IPS-18c (cell line): ENCODE measurements at regions not wholly inside any gene's neighbourhood (a gene's known extent, or its start where the extent isn't known, plus 50 kb on each side); places are given as distances from the start of the nearest gene placed in this dataset.

ENCODE experiments used
- H3K4me3 ChIP-seq: 2 replicates; pipeline ENCODE4 v1.7.0; 2013; ENCODE audit warnings: low read depth, mild to moderate bottlenecking, low read length, moderate library complexity; ENCODE audit not compliant: insufficient read depth
- H3K9me3 ChIP-seq: one replicate; pipeline ENCODE4 v1.6.1; 2013; ENCODE audit warnings: mild to moderate bottlenecking, low read length, moderate library complexity; ENCODE audit not compliant: control insufficient read depth, insufficient read depth

DNA sequence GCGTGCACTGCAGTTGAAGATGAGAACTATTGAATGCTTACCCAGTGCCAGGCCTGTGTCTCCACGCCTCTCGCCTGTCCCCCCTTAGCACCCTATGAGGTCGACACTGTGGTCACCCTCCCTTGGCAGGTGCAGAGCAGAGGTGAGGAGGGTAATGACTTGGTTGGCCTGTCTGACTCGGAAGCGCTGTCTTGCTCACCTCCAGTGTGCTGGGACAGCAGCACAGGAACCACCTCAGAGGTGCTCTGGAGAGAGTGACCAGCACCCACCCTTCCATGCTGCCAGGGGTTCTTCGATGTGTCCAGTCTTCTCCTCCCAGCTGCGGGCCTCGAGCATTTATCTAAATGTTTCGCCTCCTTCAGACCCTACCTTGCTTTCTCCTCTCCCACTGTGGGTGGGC, 178.3 kb upstream of the IRX2 start:
- Histone ChIP-seq H3K4me3 (no peak overlapping the region), H3K9me3 (no peaks in the 10 kb centered on the region)

DNA sequence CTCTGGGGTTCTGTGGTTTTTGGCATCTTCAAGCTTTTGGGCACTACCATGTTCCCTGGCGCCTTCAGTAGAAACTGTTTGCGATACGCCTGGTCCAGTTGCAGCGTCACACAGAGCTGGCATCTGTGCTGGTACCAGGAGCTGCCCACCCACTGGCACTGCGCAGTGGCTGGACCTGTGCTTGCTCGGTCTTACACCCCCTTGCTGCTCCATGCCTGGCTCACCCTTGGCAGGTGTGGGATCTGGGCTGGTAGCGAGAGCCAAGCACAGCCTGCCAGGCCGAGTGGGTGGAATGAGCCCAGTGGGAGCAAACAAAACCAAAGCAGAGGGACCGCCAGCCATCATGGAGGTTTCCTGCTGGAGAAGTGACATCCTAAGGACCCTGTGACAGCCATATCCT, 170.2 kb upstream of the IRX2 start:
- Histone ChIP-seq H3K4me3 (no peak overlapping the region), H3K9me3 (peaks cover 11% of the 10 kb centered on the region)

DNA sequence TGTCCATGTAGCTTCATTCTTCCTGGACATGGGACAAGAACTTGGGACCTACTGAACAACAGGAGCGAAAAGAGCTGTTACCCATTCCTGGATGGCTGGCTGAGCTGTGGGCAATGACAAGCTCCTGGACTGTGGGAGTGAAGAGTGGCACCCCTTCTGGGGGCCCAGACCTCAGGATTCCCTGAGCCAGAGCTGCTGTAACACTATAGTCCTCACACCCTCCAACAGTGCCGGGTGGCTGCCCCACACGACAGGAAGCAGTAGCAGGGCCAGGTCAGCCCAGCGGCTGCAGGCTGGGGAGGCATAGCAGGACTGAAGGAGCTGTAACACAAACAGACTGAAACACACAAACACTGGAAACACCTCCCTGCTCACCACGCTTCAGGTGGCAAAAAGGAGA, 169.7 kb upstream of the IRX2 start:
- H3K9me3 ChIP-seq, result peaks cover 11% of the 10 kb centered on the region
- no peak overlapping the region for H3K4me3 ChIP-seq

DNA sequence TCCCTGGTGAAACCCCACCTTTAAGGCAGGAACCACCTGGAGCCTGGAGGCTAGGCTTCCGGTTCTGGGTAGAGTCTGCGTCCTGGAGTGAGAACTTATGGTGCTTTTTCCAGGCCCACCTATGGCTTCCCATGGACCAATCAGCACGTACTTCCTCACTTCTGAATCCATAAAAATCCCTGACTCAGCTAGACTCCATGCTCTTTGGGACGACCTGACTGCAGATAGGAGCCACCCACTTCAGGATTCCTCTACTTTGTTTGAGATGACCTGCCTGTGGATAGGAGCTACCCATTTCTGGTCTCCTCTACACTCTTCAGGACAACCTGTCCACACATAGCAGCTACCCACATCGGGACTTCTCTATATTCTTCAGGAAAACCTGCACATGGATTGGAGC, 168.8 kb upstream of the IRX2 start:
- H3K9me3 ChIP-seq, result peaks cover 11% of the 10 kb centered on the region
- H3K4me3 ChIP-seq, result no peak overlapping the region

DNA sequence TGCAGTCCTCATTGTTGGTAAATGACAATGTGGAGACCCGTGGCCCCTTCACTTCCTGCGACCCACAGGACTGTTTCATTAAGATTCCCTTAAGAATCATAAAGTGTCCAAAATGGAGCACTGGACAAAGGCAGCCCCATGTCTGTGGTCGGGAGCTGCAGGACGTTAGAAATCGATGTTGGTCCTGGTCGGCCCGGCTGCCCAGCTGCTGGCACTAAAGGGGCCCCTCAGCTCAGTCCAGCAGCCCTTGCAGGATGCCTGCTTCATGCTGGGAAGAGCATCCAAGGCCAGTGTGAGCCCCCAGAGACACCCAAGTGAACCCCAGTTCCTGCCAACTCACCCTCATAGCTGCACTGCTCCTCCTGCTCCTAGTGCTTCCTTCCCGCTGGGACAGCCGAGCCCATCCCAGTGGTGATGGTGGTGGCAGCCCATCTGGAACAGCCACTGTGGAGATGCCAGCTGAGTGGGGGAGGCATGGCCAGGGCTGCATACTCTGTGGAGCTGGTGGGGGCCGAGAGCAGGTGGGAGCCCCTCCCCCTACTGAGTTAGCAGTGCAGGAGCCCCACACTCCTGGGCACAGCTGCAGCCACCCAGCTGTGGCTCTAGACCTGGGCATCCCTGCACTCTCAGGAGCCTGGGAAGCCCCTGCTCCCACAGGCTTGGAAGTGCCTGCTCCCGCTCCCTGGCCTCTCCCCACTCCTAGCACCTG, 168.0 kb upstream of the IRX2 start:
- Histone ChIP-seq H3K9me3 (peaks cover 11% of the 10 kb centered on the region), H3K4me3 (no peak overlapping the region)

DNA sequence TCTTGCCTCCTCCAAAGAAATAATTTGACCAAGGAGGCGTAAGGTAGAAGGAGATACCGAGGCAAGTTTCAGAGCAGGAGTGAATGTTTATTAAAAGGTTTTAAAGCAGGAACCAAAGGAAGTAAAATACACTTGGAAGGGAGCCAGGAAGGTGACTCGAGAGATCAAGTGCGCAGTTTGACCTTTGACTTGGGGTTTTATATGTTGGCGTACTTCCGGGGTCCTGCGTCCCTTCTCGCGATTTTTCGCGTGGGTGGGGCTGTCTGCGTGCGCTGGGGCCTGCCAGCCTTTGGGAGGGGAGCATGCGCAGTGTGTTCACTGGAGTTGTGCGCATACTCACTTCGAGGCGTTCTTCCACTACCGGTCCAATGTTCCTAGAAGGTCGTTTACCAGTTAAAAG, 166.0 kb upstream of the IRX2 start:
- no peak overlapping the region for H3K4me3 ChIP-seq
- peaks cover 9% of the 10 kb centered on the region for H3K9me3 ChIP-seq

DNA sequence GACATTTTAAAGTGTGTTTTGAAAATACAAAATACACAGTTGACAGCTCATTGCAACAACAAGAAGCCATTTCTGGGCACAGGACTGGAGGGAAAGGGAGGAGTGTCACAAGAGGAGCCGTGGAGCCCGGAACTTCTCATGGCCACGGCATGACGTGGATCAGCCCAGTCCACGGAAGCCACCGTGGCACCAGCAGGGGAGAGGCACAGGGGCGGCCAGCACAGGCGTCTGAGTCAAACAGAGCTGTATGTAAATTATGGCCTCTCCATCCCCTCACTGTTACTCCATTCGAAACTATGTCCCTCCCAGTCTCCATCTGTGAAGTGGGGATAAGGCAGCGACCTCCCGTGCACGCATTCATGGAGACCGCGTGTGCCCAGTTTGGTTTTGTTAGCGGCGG, 165.6 kb upstream of the IRX2 start:
- Histone ChIP-seq H3K9me3 (peaks cover 9% of the 10 kb centered on the region), H3K4me3 (no peak overlapping the region)

DNA sequence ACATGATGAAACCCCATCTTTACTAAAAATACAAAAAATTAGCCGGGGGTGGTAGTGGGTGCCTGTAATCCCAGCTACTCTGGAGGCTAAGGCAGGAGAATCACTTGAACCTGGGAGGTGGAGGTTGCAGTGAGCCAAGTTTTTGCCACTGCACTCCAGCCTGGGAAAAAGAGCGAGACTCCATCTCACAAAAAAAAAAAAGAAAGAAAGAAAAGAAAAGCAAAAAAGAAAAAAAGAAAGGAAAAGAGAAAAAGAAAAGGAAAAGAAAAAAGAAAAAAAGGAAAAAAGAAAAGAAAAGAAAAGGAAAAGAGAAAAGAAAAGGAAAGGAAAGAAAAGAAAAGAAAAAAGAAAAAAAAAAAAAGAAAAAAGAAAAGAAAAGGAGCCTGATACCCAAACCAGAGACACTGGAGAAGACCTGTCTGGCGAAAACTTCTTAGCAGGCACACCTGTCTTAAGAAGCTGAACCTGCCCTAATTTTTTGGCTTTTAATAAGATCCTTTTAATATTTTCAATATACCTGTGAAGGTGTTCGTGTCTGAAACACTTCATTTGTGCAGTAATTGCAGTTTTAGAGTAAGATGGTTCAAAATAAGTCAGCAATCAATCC, 164.7 kb upstream of the IRX2 start:
- H3K4me3 ChIP-seq, result no peak overlapping the region
- H3K9me3 ChIP-seq, result peaks cover 8% of the 10 kb centered on the region

DNA sequence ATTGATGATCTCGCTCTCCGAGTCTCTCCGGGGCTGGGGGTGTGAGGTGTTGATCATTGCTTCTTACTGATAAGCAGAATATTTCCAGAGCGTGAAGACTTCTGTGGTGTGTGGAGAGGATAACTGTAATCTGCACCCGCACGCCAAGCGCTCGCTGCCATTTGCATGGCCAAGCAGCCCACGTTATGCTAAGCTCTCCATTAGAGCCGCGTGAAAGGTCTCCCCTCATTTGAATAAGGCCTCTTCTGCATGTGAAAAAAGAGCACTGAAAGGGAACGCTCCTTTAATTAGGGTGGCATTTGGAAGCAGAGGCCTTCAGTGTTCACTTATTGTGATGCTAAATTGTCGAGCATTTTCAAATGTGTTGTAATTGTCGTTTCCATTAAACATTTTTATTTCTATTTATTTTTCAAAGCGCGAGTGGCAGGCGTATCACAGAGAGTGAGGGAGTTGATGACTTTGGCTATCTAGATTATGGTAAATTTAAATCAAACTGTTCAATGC, 163.6 kb upstream of the IRX2 start:
- Histone ChIP-seq H3K4me3 (peak overlapping the region; percentile 31; the same call in 1 of the 2 replicates), H3K9me3 (peaks cover 3% of the 10 kb centered on the region)

DNA sequence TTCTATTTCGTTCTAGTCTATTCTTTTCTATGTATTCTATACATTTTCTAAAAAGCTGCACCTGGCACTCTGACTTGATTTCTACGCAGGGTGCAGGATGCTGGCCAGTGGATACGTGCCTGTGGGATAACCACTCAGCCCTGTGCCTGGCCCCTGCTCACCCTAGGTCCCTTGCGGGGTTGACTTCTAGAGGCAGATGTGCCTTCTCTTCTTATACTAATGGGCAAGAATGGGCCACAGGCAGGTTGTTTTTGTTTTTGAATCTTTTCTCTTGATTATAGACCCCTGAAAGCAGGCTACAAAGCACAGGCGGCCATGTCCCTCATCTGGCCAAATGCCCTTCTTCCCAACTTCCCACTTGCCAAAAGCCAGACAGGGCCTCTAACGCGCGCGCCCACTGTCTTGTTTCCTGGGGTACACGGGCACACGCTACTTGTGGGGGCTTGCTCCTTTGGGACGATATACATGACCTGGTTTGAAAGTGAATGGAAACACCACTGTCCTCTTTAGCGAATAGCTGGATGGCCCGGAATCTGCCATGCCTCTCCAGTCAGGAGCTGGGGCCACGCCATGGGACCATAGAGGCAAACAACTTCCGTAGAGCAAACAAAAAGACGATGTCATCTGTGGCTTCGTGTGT, 162.7 kb upstream of the IRX2 start:
- Histone ChIP-seq H3K4me3 (no peak overlapping the region), H3K9me3 (peaks cover 3% of the 10 kb centered on the region)

DNA sequence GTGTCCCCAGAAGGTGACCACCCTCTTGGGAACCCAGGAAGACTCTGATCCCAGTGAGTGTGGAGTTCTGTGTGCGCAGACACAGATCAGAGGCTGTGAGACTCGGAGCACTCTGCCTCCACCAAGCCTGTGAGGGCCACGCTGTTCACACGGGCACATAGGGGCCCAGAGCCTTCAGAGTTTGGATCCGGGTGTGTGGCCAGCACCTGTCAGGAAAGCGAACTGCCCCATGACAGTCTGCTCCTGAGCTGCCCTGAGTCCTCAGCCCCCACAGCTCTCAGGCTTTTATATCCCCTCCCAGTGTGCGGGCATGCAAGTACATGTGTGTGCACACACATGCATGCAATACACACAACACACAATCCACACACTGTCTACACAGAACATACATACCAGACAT, 161.8 kb upstream of the IRX2 start:
- Histone ChIP-seq H3K9me3 (peaks cover 3% of the 10 kb centered on the region), H3K4me3 (no peak overlapping the region)

DNA sequence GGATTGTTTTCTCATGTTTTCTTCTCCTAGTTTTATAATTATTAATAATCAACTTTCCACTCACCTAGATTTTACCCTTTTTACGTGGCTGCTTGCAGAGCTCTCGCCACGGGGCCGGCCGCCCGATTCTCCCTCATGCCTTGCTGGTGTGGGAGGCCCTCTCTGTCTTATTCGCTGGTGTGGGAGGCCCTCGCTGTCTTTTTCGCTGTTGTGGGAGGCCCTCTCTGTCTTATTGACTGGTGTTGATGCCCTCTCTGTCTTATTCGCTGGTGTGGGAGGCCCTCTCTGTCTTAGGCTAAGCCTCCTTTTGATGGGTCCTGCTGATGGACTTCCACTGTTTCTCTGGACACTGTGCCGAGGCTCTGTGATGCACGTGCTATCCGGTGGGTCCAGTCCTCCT, 161.3 kb upstream of the IRX2 start:
- Histone ChIP-seq H3K9me3 (peaks cover 3% of the 10 kb centered on the region), H3K4me3 (no peak overlapping the region)

DNA sequence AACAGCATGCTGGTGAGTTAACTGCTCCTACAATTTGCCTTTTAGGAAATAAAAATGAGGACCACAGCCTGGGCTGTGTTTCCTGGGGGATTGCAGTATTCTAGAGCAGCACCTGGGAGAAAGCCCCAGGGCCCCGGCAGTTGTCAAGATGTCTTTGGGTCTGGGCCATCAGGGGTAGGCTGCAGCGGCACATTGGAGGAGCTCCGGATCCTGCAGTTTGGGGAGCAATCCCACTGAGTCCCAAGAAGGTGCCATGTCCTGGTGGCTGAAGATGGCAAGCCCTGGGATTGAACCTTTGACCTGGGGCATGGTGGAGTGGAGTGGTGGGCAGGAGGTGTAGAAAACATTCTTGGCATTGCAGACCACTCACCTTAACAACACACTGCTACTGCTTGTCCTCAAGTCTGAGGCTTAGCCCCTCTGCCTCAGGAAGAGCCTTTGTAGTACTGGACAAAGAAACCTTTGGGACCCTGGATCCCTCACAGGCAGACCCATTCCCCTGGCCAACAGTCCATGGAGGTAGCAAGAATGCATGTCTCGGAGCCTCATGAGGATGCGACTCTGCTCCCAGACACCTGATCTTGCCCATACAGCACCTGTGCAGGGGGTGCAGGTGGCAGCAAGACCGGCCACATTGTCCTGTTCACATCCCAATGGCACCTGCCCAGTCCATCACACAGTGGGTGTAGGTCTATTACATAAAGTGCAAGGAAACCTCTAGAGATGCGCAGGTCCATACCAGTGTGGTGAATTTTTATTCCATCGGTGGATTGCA, 159.1 kb upstream of the IRX2 start:
- Histone ChIP-seq H3K4me3 (no peak overlapping the region), H3K9me3 (peaks cover 3% of the 10 kb centered on the region)

DNA sequence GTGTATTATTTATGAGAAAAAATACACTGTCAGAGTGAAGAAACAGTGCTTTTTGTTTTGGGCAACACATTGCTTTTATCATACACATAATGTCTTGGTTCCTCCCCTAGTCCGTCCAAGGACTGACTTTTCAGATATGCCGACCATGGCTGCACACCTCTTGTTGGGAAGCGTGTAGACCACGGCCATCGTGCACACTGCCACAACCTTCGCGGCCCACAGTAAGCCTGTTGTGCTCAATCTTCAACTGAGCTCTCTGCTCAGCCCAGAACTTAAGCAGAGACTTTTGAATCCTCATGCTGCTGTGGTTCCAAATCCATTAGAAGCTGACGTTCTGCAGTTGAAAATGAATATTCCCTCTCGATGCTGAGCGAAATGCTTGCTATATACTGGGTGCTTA, 157.6 kb upstream of the IRX2 start:
- H3K9me3 ChIP-seq, result peaks cover 3% of the 10 kb centered on the region
- no peak overlapping the region for H3K4me3 ChIP-seq

DNA sequence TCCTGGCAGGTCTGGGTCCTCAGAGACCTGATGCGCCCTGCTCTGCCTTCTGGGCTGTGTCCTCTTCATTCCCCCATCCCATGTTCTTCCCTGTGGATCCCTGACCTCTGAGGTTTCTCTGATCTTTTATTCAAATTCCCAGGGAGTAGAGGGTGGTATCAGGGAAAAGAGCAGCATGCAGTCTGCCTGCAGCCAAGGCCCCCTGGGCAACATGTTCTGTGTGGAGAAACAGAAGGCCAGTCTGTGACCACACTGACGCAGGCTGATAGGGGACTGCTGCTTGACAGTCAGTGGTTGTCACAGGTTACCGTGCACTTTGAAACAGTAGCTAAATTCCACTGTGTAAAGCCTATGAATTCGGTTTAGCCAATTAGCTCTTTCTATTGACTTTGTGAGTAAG, 156.6 kb upstream of the IRX2 start:
- Histone ChIP-seq H3K4me3 (no peak overlapping the region), H3K9me3 (peaks cover 3% of the 10 kb centered on the region)

DNA sequence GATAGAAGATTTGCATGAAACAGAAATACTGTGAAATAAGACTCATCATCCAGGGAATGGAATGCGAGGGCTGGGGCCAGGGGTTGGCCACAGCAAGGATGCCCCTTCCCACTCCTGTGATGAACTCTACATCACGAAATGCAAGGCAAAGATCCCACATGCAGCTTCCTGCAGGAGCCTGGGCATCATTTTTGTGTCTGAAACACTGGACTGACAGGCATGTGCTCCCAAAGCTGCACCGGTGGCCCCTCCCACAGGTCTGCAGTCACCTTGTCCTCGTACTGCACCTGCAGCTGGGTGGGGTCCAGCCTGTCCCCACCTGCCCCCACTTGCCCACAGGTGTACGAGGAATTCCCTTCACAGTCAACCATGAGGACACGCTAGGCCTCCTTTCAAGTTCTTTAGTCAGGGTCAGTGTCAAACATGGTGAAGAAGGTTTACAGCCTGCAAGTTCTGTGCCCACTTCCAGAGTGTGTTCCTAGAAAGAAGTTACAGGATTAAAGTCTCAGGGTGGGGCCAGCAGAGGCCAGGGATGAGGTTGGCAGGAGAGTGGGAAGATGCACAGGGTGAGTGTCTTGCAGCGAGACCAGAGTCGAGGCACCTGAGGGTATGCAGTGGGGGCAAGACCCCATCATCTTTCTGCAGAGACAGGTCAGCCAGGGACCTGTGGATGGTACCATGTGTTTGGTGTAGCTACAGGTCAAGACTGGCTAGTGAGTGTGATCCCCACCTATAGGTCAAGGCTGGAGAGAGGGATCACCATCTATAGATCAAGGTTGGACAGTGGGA, 155.0 kb upstream of the IRX2 start:
- no peak overlapping the region for H3K4me3 ChIP-seq
- H3K9me3 ChIP-seq, result peaks cover 5% of the 10 kb centered on the region

DNA sequence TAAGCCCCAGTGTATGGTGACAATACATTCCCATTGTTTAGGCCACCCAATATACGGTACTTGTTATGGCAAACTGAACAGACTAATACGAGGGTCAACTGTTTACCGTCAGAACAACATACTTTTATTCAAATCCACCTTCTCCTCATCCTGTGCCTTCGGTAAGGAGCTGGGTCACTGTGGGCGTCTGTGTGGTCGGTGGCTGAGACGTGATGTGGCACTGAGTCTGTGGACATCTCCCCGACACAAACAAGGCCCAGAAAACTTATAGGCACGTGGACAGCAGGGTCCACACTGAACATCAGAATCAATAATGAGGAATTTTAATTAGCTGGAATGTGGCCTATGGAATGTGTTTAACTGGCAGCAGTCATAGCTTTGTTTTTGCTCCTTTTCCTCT, 154.3 kb upstream of the IRX2 start:
- Histone ChIP-seq H3K9me3 (peaks cover 6% of the 10 kb centered on the region), H3K4me3 (no peak overlapping the region)
